HCT116 (cell line): ENCODE measurements at regions not wholly inside any gene's neighbourhood (a gene's known extent, or its start where the extent isn't known, plus 50 kb on each side); places are given as distances from the start of the nearest gene placed in this dataset.

Experiments used
- ATAC-seq: fragments of 200-7000 bp; cut with Tn5 transposase; 2 replicates; pipeline ENCODE4 v1.9.1; 2020; ENCODE audit warnings: mild to moderate bottlenecking, moderate library complexity
- BruUV-seq: library from RNA; stranded (reverse); fragments of 400-500 nt; replicated peaks from 2 replicates; lab custom pipeline; 2021; lab: Mats Ljungman, UMichigan
- CTCF ChIA-PET: fragments of 300-600 bp; sonication (Branson Sonifier 250); formaldehyde crosslinking; loops from one replicate; lab custom pipeline; 2021; ENCODE audit warnings: antibody characterized with exemption; lab: Charles Lee
- POLR2A ChIA-PET: fragments of 300-600, 350-600 bp; sonication (Branson Sonifier 250); formaldehyde crosslinking; loops from one replicate; lab custom pipeline; 2021; ENCODE audit warnings: antibody characterized with exemption; lab: Charles Lee
- RAD21 ChIA-PET, 2 experiments: fragments of 300-600 bp; sonication (Branson Sonifier 250); formaldehyde crosslinking; loops; one replicate each; lab custom pipeline; 2023; ENCODE audit warnings: low total read pairs in 2 of 2; ENCODE audit not compliant: uncharacterized antibody in 2 of 2, unreplicated experiment in 2 of 2, low non-redundant PET in 1 of 2; lab: Charles Lee
- DNase-seq: peaks from one replicate; pipeline ENCODE4 v3.0.0-alpha.2; 2010; ENCODE audit warnings: low read depth, low spot score
- H2AFZ ChIP-seq: fragments of 200-600 bp; shearing (Covaris generic), sonication (generic); 2 replicates; pipeline ENCODE4 v1.6.1; 2017; ENCODE audit warnings: low read depth, mixed run types, mixed read lengths, antibody characterized with exemption, low read length; ENCODE audit not compliant: poor library complexity, severe bottlenecking
- H3K27ac ChIP-seq: 2 replicates; pipeline ENCODE4 v1.5.1; 2012; ENCODE audit warnings: low read depth, low read length
- H3K27me3 ChIP-seq: fragments of 200-600 bp; sonication (generic); 2 replicates; pipeline ENCODE4 v1.6.1; 2016; ENCODE audit warnings: mixed run types, low read length, mixed read lengths; ENCODE audit not compliant: insufficient read depth
- H3K36me3 ChIP-seq, 2 experiments: fragments of 200-500 bp in 1 of 2; fragments of 200-600 bp in 1 of 2; sonication (Bioruptor generic) in 1 of 2; sonication (generic) in 1 of 2; 2 replicates each; pipeline versions ENCODE4 v1.5.1 to v1.6.1; 2014 to 2016; ENCODE audit warnings: low read length in 2 of 2, inconsistent platforms in 1 of 2, mixed read lengths in 1 of 2, mixed run types in 1 of 2; ENCODE audit not compliant: insufficient read depth in 2 of 2, control insufficient read depth in 1 of 2
- H3K4me1 ChIP-seq, 2 experiments: fragments of 200-600 bp in 1 of 2; sonication (generic) in 1 of 2; 2 replicates each; pipeline versions ENCODE4 v1.5.1 to v1.6.1; 2012 to 2017; ENCODE audit warnings: low read length in 2 of 2, inconsistent platforms in 1 of 2, mild to moderate bottlenecking in 1 of 2, mixed read lengths in 1 of 2, mixed run types in 1 of 2, moderate library complexity in 1 of 2; ENCODE audit not compliant: insufficient read depth in 2 of 2, control insufficient read depth in 1 of 2
- H3K4me2 ChIP-seq: fragments of 200-600 bp; sonication (generic); 2 replicates; pipeline ENCODE4 v1.6.1; 2017; ENCODE audit warnings: mixed run types, low read length, mixed read lengths
- H3K4me3 ChIP-seq, 2 experiments: fragments of 200-600 bp in 1 of 2; sonication (generic) in 1 of 2; replicated peaks in 1 of 2; 2 replicates each; pipeline ENCODE4 v1.5.1; 2011 to 2016; ENCODE audit warnings: low read length in 2 of 2, control low read depth in 1 of 2, low read depth in 1 of 2, mild to moderate bottlenecking in 1 of 2, mixed read lengths in 1 of 2, mixed run types in 1 of 2
- H3K79me2 ChIP-seq: fragments of 200-600 bp; sonication (generic); 2 replicates; pipeline ENCODE4 v1.6.1; 2017; ENCODE audit warnings: mild to moderate bottlenecking, mixed run types, low read length, moderate library complexity, mixed read lengths; ENCODE audit not compliant: insufficient read depth
- H3K9ac ChIP-seq: fragments of 200-600 bp; sonication (generic); 2 replicates; pipeline ENCODE4 v1.6.1; 2016; ENCODE audit warnings: low read length, mixed read lengths
- H3K9me2 ChIP-seq: fragments of 200-600 bp; sonication (generic), shearing (Covaris generic); 2 replicates; pipeline ENCODE4 v1.6.1; 2017; ENCODE audit warnings: mixed run types, mild to moderate bottlenecking, moderate library complexity; ENCODE audit not compliant: insufficient read depth
- H3K9me3 ChIP-seq, 2 experiments: fragments of 200-500 bp in 1 of 2; fragments of 200-600 bp in 1 of 2; sonication (Bioruptor generic) in 1 of 2; sonication (generic) in 1 of 2; 2 replicates each; pipeline ENCODE4 v1.6.1; 2014 to 2017; ENCODE audit warnings: low read length in 2 of 2, mixed read lengths in 2 of 2, inconsistent platforms in 1 of 2, low read depth in 1 of 2, mild to moderate bottlenecking in 1 of 2, mixed run types in 1 of 2, moderate library complexity in 1 of 2; ENCODE audit not compliant: control insufficient read depth in 1 of 2, insufficient read depth in 1 of 2
- H4K20me1 ChIP-seq: fragments of 200-600 bp; sonication (generic), shearing (Covaris generic); 2 replicates; pipeline ENCODE4 v1.6.1; 2017; ENCODE audit warnings: mixed run types, mild to moderate bottlenecking, moderate library complexity; ENCODE audit not compliant: insufficient read depth
- CBX3 ChIP-seq: IDR thresholded peaks from 2 replicates; pipeline ENCODE4 v1.6.1; 2012; ENCODE audit warnings: low read depth
- EGR1 ChIP-seq: IDR thresholded peaks from 2 replicates; pipeline ENCODE4 v1.6.1; 2012; ENCODE audit warnings: low read depth
- ELF1 ChIP-seq: IDR thresholded peaks from 2 replicates; pipeline ENCODE4 v1.6.1; 2012; ENCODE audit warnings: low read depth, borderline replicate concordance
- JUND ChIP-seq: IDR thresholded peaks from 2 replicates; pipeline ENCODE4 v1.6.1; 2012
- POLR2A ChIP-seq: IDR thresholded peaks from 2 replicates; pipeline ENCODE4 v1.7.0; 2011; ENCODE audit warnings: borderline replicate concordance; ENCODE audit not compliant: insufficient read depth, insufficient read length; ENCODE audit errors: extremely low read depth
- SIN3A ChIP-seq: IDR thresholded peaks from 2 replicates; pipeline ENCODE4 v1.6.1; 2012; ENCODE audit warnings: low read depth
- SRF ChIP-seq: IDR thresholded peaks from 2 replicates; pipeline ENCODE4 v1.6.1; 2012; ENCODE audit warnings: low read depth
- TCF7L2 ChIP-seq: IDR thresholded peaks from 2 replicates; pipeline ENCODE4 v1.7.0; 2011; ENCODE audit warnings: borderline replicate concordance, inconsistent platforms; ENCODE audit not compliant: insufficient read depth, insufficient read length; ENCODE audit errors: extremely low read depth
- ZFX ChIP-seq: fragments of 450-650 bp; IDR thresholded peaks from 2 replicates; pipeline ENCODE4 v1.6.1; 2017
- intact Hi-C: fragments of 100-400 bp; cut with micrococcal nuclease; formaldehyde crosslinking; loops from 2 replicates; pipeline ENCODE4 v1.10.0; 2022
- TF ChIP-seq, protein P1 (sequence below), 3 experiments: fragments of 200-600 bp in 1 of 3; sonication (generic) in 1 of 3; IDR thresholded peaks in 2 of 3; conservative IDR thresholded peaks in 1 of 3; 2 replicates each; pipeline ENCODE4 v1.5.1; 2012 to 2017; ENCODE audit warnings: low read depth in 2 of 3, low read length in 2 of 3, antibody characterized with exemption in 1 of 3, borderline replicate concordance in 1 of 3, control low read depth in 1 of 3, mild to moderate bottlenecking in 1 of 3, mixed read lengths in 1 of 3, mixed run types in 1 of 3, moderate library complexity in 1 of 3; ENCODE audit not compliant: insufficient read depth in 1 of 3
- TF ChIP-seq, protein P2 (sequence below): IDR thresholded peaks from 2 replicates; pipeline ENCODE4 v1.6.1; 2011; ENCODE audit warnings: mild to moderate bottlenecking, low read length, moderate library complexity; ENCODE audit not compliant: insufficient replicate concordance; ENCODE audit errors: extremely low read depth

DNA sequence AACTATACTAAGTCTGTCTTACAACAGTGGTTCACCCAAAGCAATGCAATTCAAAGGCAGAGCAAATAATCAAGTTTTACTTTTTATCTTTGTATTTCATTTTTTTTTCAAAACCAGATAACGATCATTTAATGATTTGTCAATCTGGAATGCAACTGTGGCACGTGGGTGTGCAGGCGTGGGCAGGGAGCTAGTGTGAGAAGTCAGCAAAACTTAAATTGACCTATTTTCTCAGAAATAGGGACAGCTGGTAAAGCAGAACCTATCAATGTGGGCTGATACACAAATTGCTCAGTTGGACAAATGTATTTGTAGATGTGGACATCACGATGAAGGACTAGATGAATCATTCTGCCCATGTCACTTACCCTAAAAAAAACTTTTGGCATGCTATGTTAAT is 105.6 kb downstream of the CBLL2 start:
- Histone ChIP-seq H4K20me1 (no peaks in the 10 kb centered on the region), H2AFZ (peak overlapping the region; percentile 74), H3K4me2 (peak overlapping the region; percentile 9; the same call in 1 of the 2 replicates), H3K36me3 (no peaks in the 10 kb centered on the region), H3K27ac (no peak overlapping the region), H3K27me3 (no peaks in the 10 kb centered on the region), H3K9me3 (no peaks in the 10 kb centered on the region), H3K9ac (no peak overlapping the region), H3K79me2 (no peaks in the 10 kb centered on the region), H3K4me1 (peaks cover 4 to 7% of the 10 kb centered on the region in 2 experiments; a peak in 2 of 4 replicates), H3K4me3 (no peak overlapping the region), H3K9me2 (no peaks in the 10 kb centered on the region)
- ATAC-seq (no peak), DNase-seq (no peak)
- intact Hi-C loops, result no loop called here
- CTCF ChIA-PET, result no interaction called here
- 0 out of 2 replicates have a peak, but pooled peaks have one; percentile 34 for TF ChIP-seq EGR1
- TF ChIP-seq ELF1, result no peak
- POLR2A ChIA-PET, result no interaction called here
- RAD21 ChIA-PET, result no interaction called here
- BruUV-seq, result no TSS peak

DNA sequence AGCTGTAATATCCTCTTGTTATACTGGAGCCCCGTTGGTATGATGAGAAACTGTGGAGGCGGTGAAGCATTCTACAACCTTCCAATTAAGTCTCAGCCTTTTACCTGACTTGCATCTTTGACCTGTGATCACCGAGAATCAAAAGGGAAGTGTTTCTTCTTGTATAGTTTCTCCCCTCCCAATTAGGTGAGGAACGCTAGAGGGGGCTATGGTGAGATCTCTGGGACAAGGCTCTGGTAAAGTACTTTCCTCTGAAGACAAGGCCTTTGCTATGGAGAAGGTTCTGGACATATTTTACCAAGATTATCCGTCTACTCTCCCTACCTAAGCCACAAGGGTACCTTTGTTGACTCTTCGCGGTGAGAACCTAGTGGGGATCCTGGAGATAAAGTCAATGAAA is 111.3 kb downstream of the CBLL2 start:
- Histone ChIP-seq H3K4me1 (peaks cover 0 to under 1% of the 10 kb centered on the region in 2 experiments; a peak in 1 of 4 replicates), H3K36me3 (no peaks in the 10 kb centered on the region), H3K27me3 (no peaks in the 10 kb centered on the region), H3K4me3 (no peak overlapping the region), H3K9ac (no peak overlapping the region), H3K79me2 (no peaks in the 10 kb centered on the region), H3K9me2 (no peaks in the 10 kb centered on the region), H3K27ac (no peak overlapping the region), H3K9me3 (no peaks in the 10 kb centered on the region), H2AFZ (peak overlapping the region; percentile 35), H3K4me2 (no peak overlapping the region), H4K20me1 (no peaks in the 10 kb centered on the region)
- intact Hi-C loops, result no loop called here
- ATAC-seq (no peak), DNase-seq (no peak)
- RAD21 ChIA-PET, result no interaction called here
- no TSS peak for BruUV-seq
- CTCF ChIA-PET, result no interaction called here
- TF ChIP-seq, protein P1, sequence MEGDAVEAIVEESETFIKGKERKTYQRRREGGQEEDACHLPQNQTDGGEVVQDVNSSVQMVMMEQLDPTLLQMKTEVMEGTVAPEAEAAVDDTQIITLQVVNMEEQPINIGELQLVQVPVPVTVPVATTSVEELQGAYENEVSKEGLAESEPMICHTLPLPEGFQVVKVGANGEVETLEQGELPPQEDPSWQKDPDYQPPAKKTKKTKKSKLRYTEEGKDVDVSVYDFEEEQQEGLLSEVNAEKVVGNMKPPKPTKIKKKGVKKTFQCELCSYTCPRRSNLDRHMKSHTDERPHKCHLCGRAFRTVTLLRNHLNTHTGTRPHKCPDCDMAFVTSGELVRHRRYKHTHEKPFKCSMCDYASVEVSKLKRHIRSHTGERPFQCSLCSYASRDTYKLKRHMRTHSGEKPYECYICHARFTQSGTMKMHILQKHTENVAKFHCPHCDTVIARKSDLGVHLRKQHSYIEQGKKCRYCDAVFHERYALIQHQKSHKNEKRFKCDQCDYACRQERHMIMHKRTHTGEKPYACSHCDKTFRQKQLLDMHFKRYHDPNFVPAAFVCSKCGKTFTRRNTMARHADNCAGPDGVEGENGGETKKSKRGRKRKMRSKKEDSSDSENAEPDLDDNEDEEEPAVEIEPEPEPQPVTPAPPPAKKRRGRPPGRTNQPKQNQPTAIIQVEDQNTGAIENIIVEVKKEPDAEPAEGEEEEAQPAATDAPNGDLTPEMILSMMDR (IDR thresholded peaks at IDR 0.05 in 2 of 3, conservative IDR thresholded peaks at IDR 0.05 in 1 of 3; ENCODE audit: borderline replicate concordance in 1 of 3, insufficient read depth in 1 of 3, low read depth in 2 of 3, low read length in 2 of 3), result 0 out of 6 replicates have a peak, but pooled peaks of 2 of the 3 experiments have one; percentile 15 to 23
- TF ChIP-seq JUND, result no peak
- TF ChIP-seq SIN3A, result no peak
- no peak for TF ChIP-seq CBX3
- no peak for TF ChIP-seq SRF
- TF ChIP-seq POLR2A, result no peak
- TF ChIP-seq, protein P2, sequence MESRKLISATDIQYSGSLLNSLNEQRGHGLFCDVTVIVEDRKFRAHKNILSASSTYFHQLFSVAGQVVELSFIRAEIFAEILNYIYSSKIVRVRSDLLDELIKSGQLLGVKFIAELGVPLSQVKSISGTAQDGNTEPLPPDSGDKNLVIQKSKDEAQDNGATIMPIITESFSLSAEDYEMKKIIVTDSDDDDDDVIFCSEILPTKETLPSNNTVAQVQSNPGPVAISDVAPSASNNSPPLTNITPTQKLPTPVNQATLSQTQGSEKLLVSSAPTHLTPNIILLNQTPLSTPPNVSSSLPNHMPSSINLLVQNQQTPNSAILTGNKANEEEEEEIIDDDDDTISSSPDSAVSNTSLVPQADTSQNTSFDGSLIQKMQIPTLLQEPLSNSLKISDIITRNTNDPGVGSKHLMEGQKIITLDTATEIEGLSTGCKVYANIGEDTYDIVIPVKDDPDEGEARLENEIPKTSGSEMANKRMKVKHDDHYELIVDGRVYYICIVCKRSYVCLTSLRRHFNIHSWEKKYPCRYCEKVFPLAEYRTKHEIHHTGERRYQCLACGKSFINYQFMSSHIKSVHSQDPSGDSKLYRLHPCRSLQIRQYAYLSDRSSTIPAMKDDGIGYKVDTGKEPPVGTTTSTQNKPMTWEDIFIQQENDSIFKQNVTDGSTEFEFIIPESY, result no peak
- TF ChIP-seq TCF7L2, result no peak
- no peak for TF ChIP-seq ZFX
- POLR2A ChIA-PET, result no interaction called here
